ENCODE measurements at regions not wholly inside any gene's neighbourhood (a gene's known extent, or its start where the extent isn't known, plus 50 kb on each side); places are given as distances from the start of the nearest gene placed in this dataset.
A peak's percentile ranks its signal among the peaks of the same experiment; 100 is the strongest.

GRCh38 chr4:124903995-124904722 is 191.6 kb upstream of the ANKRD50 start:
- peak; percentile 62 to 80 for DNase-seq
- no peaks in the 10 kb centered on the region for H3K36me3 ChIP-seq
- H3K4me1 ChIP-seq: peaks cover 0 to 16% (median 12%) of the 10 kb centered on the region in 4 donors
- H3K27me3 ChIP-seq: no peaks in the 10 kb centered on the region
- TF ChIP-seq POLR2A (IDR thresholded peaks at IDR 0.05) (no peak), CTCF (IDR thresholded peaks at IDR 0.05) (no peak), EP300 (IDR thresholded peaks at IDR 0.05) (no peak), POLR2AphosphoS5 (IDR thresholded peaks at IDR 0.05) (no peak)
- peak overlapping the region; percentile 48 to 87 (median 56) for H3K27ac ChIP-seq
- peak overlapping the region; percentile 14 to 26 (median 24) for H3K4me3 ChIP-seq
- WGBS, 5 donors: 13 to 19% (median 17%) methylated on average over 6 of the region's 6 CpGs
- no peaks in the 10 kb centered on the region for H3K9me3 ChIP-seq
- intact Hi-C loops (cut with DNase I; ENCODE audit: low total_unique reads): no loop called here

- peak in 1 of 2 donors; percentile 18 for DNase-seq
- intact Hi-C loops (cut with DNase I; ENCODE audit: low total_unique reads): no loop called here
- no peaks in the 10 kb centered on the region for H3K36me3 ChIP-seq
- 40 to 67% (median 50%) methylated on average over 1 of the region's 1 CpG for WGBS, 5 donors
- H3K27ac ChIP-seq: no peak overlapping the region
- no peak for TF ChIP-seq POLR2A (IDR thresholded peaks at IDR 0.05)
- H3K9me3 ChIP-seq: no peaks in the 10 kb centered on the region
- no peak overlapping the region for H3K4me3 ChIP-seq
- no peaks in the 10 kb centered on the region for H3K27me3 ChIP-seq
- H3K4me1 ChIP-seq: peaks cover 0 to 16% (median 12%) of the 10 kb centered on the region in 4 donors
These were observed 189.5 kb upstream of the ANKRD50 start for GRCh38 chr4:124902001-124902515.

GRCh38 chr4:124899997-124900396 is 187.5 kb upstream of the ANKRD50 start:
- Histone ChIP-seq H3K9me3 (no peaks in the 10 kb centered on the region), H3K4me3 (no peak overlapping the region), H3K27me3 (no peaks in the 10 kb centered on the region), H3K27ac (no peak overlapping the region), H3K36me3 (no peaks in the 10 kb centered on the region), H3K4me1 (peaks cover 0 to 16% (median 11%) of the 10 kb centered on the region in 4 donors)
- intact Hi-C loops (cut with DNase I; ENCODE audit: low total_unique reads): no loop called here
- no peak for TF ChIP-seq CTCF (IDR thresholded peaks at IDR 0.05)
- TF ChIP-seq POLR2A (IDR thresholded peaks at IDR 0.05): no peak
- no peak for TF ChIP-seq POLR2AphosphoS5 (IDR thresholded peaks at IDR 0.05)
- TF ChIP-seq EP300 (IDR thresholded peaks at IDR 0.05): no peak
- no peak for DNase-seq
- WGBS, 5 donors: 73 to 81% (median 79%) methylated on average over 5 of the region's 5 CpGs

- no peaks in the 10 kb centered on the region for H3K9me3 ChIP-seq
- no peaks in the 10 kb centered on the region for H3K27me3 ChIP-seq
- no peak overlapping the region for H3K27ac ChIP-seq
- H3K36me3 ChIP-seq: no peaks in the 10 kb centered on the region
- no peak for DNase-seq
- intact Hi-C loops (cut with DNase I; ENCODE audit: low total_unique reads): no loop called here
- 76 to 91% (median 80%) methylated on average over 3 of the region's 3 CpGs for WGBS, 5 donors
- TF ChIP-seq CTCF (IDR thresholded peaks at IDR 0.05): no peak
- no peak for TF ChIP-seq POLR2AphosphoS5 (IDR thresholded peaks at IDR 0.05)
- no peak for TF ChIP-seq EP300 (IDR thresholded peaks at IDR 0.05)
- TF ChIP-seq POLR2A (IDR thresholded peaks at IDR 0.05): no peak
- H3K4me3 ChIP-seq: no peak overlapping the region
- H3K4me1 ChIP-seq: no peaks in the 10 kb centered on the region
These were observed 178.0 kb upstream of the ANKRD50 start for GRCh38 chr4:124890522-124890921.

GRCh38 chr4:124887739-124888138 is 175.2 kb upstream of the ANKRD50 start:
- H3K36me3 ChIP-seq: no peaks in the 10 kb centered on the region
- H3K4me3 ChIP-seq: no peak overlapping the region
- 53 to 69% (median 58%) methylated on average over 3 of the region's 3 CpGs for WGBS, 5 donors
- no peaks in the 10 kb centered on the region for H3K4me1 ChIP-seq
- intact Hi-C loops (cut with DNase I; ENCODE audit: low total_unique reads): no loop called here
- no peak overlapping the region for H3K27ac ChIP-seq
- TF ChIP-seq POLR2AphosphoS5 (IDR thresholded peaks at IDR 0.05): no peak
- TF ChIP-seq EP300 (IDR thresholded peaks at IDR 0.05): no peak
- TF ChIP-seq CTCF (IDR thresholded peaks at IDR 0.05): no peak
- no peak for TF ChIP-seq POLR2A (IDR thresholded peaks at IDR 0.05)
- no peak for DNase-seq
- H3K9me3 ChIP-seq: no peaks in the 10 kb centered on the region
- H3K27me3 ChIP-seq: no peaks in the 10 kb centered on the region
